CD1c-positive myeloid dendritic cell (primary cell): ENCODE measurements at regions not wholly inside any gene's neighbourhood (a gene's known extent, or its start where the extent isn't known, plus 50 kb on each side); places are given as distances from the start of the nearest gene placed in this dataset.

ENCODE experiments used
- DNase-seq: peaks from one replicate; pipeline ENCODE4 v3.0.0-alpha.2; 2016; ENCODE audit errors: extremely low spot score

GRCh38 chr16:73364413-73364812 is 316.5 kb upstream of the ZFHX3 start:
- no peak for DNase-seq

GRCh38 chr16:73361061-73361460 is 313.1 kb upstream of the ZFHX3 start:
- no peak for DNase-seq

GRCh38 chr16:73356401-73357079 is 308.6 kb upstream of the ZFHX3 start:
- no peak for DNase-seq

- DNase-seq, result no peak
Observed at GRCh38 chr16:73355981-73356380, 308.1 kb upstream of the ZFHX3 start.

- no peak for DNase-seq
Observed at GRCh38 chr16:73354434-73354833, 306.5 kb upstream of the ZFHX3 start.

GRCh38 chr16:73350707-73351452 is 303.0 kb upstream of the ZFHX3 start:
- DNase-seq, result no peak

GRCh38 chr16:73347500-73348375 is 299.8 kb upstream of the ZFHX3 start:
- DNase-seq, result no peak

GRCh38 chr16:73339821-73340220 is 291.9 kb upstream of the ZFHX3 start:
- no peak for DNase-seq

GRCh38 chr16:73337373-73338296 is 289.7 kb upstream of the ZFHX3 start:
- DNase-seq, result no peak

- DNase-seq, result no peak
Observed at GRCh38 chr16:73329358-73330286, 281.7 kb upstream of the ZFHX3 start.

- no peak for DNase-seq
Observed at GRCh38 chr16:73326770-73327470, 279.0 kb upstream of the ZFHX3 start.

- no peak for DNase-seq
Observed at GRCh38 chr16:73326221-73326620, 278.3 kb upstream of the ZFHX3 start.

GRCh38 chr16:73323880-73324279 is 276.0 kb upstream of the ZFHX3 start:
- DNase-seq, result no peak

GRCh38 chr16:73322856-73323255 is 274.9 kb upstream of the ZFHX3 start:
- no peak for DNase-seq

GRCh38 chr16:73321853-73322252 is 273.9 kb upstream of the ZFHX3 start:
- no peak for DNase-seq

GRCh38 chr16:73319737-73320136 is 271.8 kb upstream of the ZFHX3 start:
- DNase-seq, result no peak

- DNase-seq, result no peak
Observed at GRCh38 chr16:73319261-73319660, 271.3 kb upstream of the ZFHX3 start.

GRCh38 chr16:73317321-73317857 is 269.5 kb upstream of the ZFHX3 start:
- no peak for DNase-seq

GRCh38 chr16:73315645-73316044 is 267.7 kb upstream of the ZFHX3 start:
- DNase-seq, result no peak
